MCF 10A (cell line): ENCODE measurements at regions not wholly inside any gene's neighbourhood (a gene's known extent, or its start where the extent isn't known, plus 50 kb on each side); places are given as distances from the start of the nearest gene placed in this dataset.
A peak's percentile ranks its signal among the peaks of the same experiment; 100 is the strongest.
"Not testable (repeated sequence)": the region's sequence is repeated elsewhere in the genome, so short reads cannot be mapped to it uniquely, and the experiment has no call there.

Source experiments
- BruUV-seq: library from RNA; stranded (reverse); fragments of 400-500 nt; replicated peaks from 2 replicates; lab custom pipeline; 2021; lab: Mats Ljungman, UMichigan
- CTCF ChIA-PET: fragments of 300-600 bp; sonication (Branson Sonifier 250); formaldehyde crosslinking; extraction: SDS; loops from one replicate; lab custom pipeline; 2021; ENCODE audit warnings: antibody characterized with exemption, inconsistent platforms; lab: Yijun Ruan, JAX
- POLR2A ChIA-PET: fragments of 300-600, 350-650 bp; sonication (Branson Sonifier 250); formaldehyde crosslinking; extraction: SDS; loops from one replicate; lab custom pipeline; 2020; ENCODE audit warnings: antibody characterized with exemption, inconsistent platforms; lab: Yijun Ruan, JAX
- DNase-seq: peaks from one replicate; pipeline ENCODE4 v3.0.0-alpha.2; 2018; ENCODE audit not compliant: unreplicated experiment
- H3K27ac Mint-ChIP-seq: one replicate; pipeline ENCODE4 v1.8.0; 2022; ENCODE audit warnings: mild to moderate bottlenecking, low read depth, mixed read lengths; ENCODE audit not compliant: unreplicated experiment
- H3K27me3 Mint-ChIP-seq: one replicate; pipeline ENCODE4 v1.8.0; 2022; ENCODE audit warnings: mixed read lengths; ENCODE audit not compliant: insufficient read depth, unreplicated experiment
- H3K36me3 Mint-ChIP-seq: one replicate; pipeline ENCODE4 v1.8.0; 2022; ENCODE audit warnings: mild to moderate bottlenecking, moderate library complexity, mixed read lengths; ENCODE audit not compliant: insufficient read depth, unreplicated experiment
- H3K4me1 Mint-ChIP-seq: one replicate; pipeline ENCODE4 v1.8.0; 2022; ENCODE audit warnings: mixed read lengths; ENCODE audit not compliant: insufficient read depth, unreplicated experiment
- H3K4me3 Mint-ChIP-seq: one replicate; pipeline ENCODE4 v1.8.0; 2022; ENCODE audit warnings: mild to moderate bottlenecking, moderate library complexity, mixed read lengths; ENCODE audit not compliant: unreplicated experiment
- H3K9me3 Mint-ChIP-seq: one replicate; pipeline ENCODE4 v1.8.0; 2022; ENCODE audit warnings: mixed read lengths; ENCODE audit not compliant: unreplicated experiment
- CTCF ChIP-seq: fragments of 200-600 bp; IDR thresholded peaks from one replicate; pipeline ENCODE4 v1.8.0; 2022; ENCODE audit warnings: antibody characterized with exemption, mild to moderate bottlenecking; ENCODE audit not compliant: unreplicated experiment
- intact Hi-C: fragments of 100-400 bp; cut with micrococcal nuclease; formaldehyde crosslinking; loops from 2 replicates; pipeline ENCODE4 v1.14.1; 2022

DNA sequence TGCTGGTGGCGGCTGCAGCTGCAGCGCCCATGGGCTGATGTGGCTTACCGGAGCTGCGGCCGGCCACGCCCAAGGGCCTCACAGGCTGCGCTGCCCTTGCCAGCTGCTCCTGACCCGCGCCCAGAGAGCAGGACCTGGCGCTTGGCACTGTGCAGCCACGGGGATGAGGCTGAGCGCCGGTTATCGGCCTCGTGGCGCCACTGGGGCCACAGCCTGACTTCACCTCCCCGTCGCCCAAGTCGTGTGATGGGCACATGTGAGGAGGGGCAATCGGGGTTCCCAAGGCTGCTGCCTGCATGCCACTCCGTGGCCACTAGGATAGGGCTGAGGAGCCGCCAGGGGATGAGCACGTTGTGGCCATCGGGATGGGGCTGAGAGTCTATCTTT is 77.2 kb upstream of the PABPC3 start:
- Mint-ChIP-seq H3K27me3 (peaks cover 3% of the 10 kb centered on the region), H3K4me1 (peaks cover 8% of the 10 kb centered on the region), H3K27ac (no peak overlapping the region), H3K9me3 (no peaks in the 10 kb centered on the region), H3K36me3 (no peaks in the 10 kb centered on the region), H3K4me3 (peak overlapping the region; percentile 61)
- peak; percentile 6 for DNase-seq
- BruUV-seq, result no TSS peak
- POLR2A ChIA-PET, result no interaction called here
- intact Hi-C loops, result no loop called here
- CTCF ChIA-PET, result interaction anchor here (1.0 to 1.3 kb wide), 2 partner anchors 23 to 95 kb away, joined by 3 to 6 read pairs; no protein-coding TSS in a partner anchor
- TF ChIP-seq CTCF, result no peak

DNA sequence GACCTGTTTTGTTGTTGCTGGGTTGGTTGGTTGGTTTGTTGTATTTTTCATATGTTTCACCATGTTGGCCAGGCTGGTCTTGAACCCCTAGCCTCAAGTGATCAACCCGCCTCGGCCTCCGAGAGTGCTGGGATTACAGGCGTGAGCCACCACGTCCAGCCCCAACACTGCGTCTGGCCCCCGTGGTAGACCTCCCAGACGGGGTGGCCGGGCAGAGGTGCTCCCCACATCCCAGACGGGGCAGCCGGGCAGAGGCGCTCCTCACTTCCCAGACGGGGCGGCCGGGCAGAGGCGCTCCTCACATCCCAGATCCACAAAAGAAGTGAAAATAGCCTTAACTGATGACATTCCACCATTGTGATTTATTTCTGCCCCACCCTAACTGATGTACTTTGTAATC is 76.2 kb upstream of the PABPC3 start:
- H3K4me1 Mint-ChIP-seq, BruUV-seq, H3K27ac Mint-ChIP-seq, H3K36me3 Mint-ChIP-seq, POLR2A ChIA-PET, DNase-seq, H3K4me3 Mint-ChIP-seq, H3K9me3 Mint-ChIP-seq, intact Hi-C loops: not testable (repeated sequence)
- peaks cover 13% of the 10 kb centered on the region for H3K27me3 Mint-ChIP-seq
- CTCF ChIA-PET, result interaction anchor here (1.0 kb wide), 1 partner anchor 94 kb away, joined by 3 read pairs; no protein-coding TSS in a partner anchor

DNA sequence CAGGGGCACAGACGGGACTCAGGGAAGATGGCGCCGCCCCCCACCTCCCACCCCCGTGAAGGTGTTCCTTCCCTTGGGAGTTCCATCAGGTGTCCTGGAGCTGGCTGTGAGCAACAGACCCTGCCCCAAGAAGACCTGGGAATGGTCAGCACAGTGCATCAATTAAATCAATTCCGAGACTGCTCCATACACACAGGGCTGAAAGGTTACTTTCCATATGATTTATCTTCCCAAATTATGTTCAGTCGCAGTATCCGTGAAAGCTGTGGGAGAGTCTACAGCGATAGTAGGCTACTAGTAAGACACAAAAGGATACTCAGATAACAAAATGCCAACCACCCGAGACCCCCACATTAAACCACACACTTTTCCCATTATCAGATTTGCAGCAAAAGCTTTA is 71.8 kb upstream of the PABPC3 start:
- Mint-ChIP-seq H3K36me3 (no peaks in the 10 kb centered on the region), H3K9me3 (no peaks in the 10 kb centered on the region), H3K4me3 (no peak overlapping the region), H3K27me3 (peaks cover 25% of the 10 kb centered on the region), H3K27ac (no peak overlapping the region), H3K4me1 (no peaks in the 10 kb centered on the region)
- no peak for DNase-seq
- intact Hi-C loops, result no loop called here
- ChIA-PET CTCF (interaction anchor here (0.9 kb wide), 1 partner anchor 28 kb away, joined by 5 read pairs; no protein-coding TSS in a partner anchor), POLR2A (no interaction called here)
- no peak for TF ChIP-seq CTCF
- BruUV-seq, result no TSS peak

DNA sequence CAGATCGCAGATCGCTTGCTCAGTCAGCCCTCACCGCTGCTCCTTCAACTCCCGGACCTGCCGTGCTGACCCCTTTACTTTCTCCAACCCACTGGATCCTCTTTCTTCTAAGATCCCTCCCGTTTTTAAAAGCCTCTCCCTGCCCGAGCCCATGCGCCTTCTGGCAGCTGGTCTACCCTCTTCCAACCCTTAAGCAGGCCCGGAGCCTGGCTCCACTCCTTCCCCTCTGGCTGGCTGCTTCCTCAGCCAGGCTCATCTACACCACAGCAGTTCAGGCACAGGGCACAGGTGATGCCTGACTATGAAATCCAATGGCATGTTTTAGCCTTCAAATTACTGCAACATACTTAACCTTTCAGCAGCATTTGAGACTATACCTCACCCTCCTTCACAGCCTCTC is 63.8 kb upstream of the PABPC3 start:
- intact Hi-C loops, result no loop called here
- Mint-ChIP-seq H3K4me3 (no peak overlapping the region), H3K36me3 (no peaks in the 10 kb centered on the region), H3K9me3 (no peaks in the 10 kb centered on the region), H3K4me1 (peaks cover 3% of the 10 kb centered on the region), H3K27me3 (peaks cover 8% of the 10 kb centered on the region), H3K27ac (no peak overlapping the region)
- CTCF ChIA-PET, result interaction anchor here (0.5 to 0.9 kb wide), 2 partner anchors 27 to 234 kb away, joined by 3 read pairs; no protein-coding TSS in a partner anchor
- TF ChIP-seq CTCF, result no peak
- POLR2A ChIA-PET, result interaction anchor here (0.6 kb wide), 1 partner anchor 9 kb away, joined by 4 read pairs; no protein-coding TSS in a partner anchor
- no peak for DNase-seq
- BruUV-seq, result no TSS peak
